Bronchial epithelial cell (primary cell): ENCODE measurements at regions not wholly inside any gene's neighbourhood (a gene's known extent, or its start where the extent isn't known, plus 50 kb on each side); places are given as distances from the start of the nearest gene placed in this dataset.

Experiments
- DNase-seq: peaks from one replicate; pipeline ENCODE4 v3.0.0-alpha.2; 2010; ENCODE audit warnings: low read depth
- FAIRE-seq: peaks from 2 replicates; lab custom pipeline; 2011; peaks lifted over from hg19 to GRCh38; lab: Jason Lieb, UNC
- H3K27me3 ChIP-seq: 2 replicates; pipeline ENCODE4 v1.5.1; 2011; ENCODE audit warnings: low read length; ENCODE audit not compliant: control insufficient read depth, insufficient read depth
- H3K36me3 ChIP-seq: 2 replicates; pipeline ENCODE4 v1.5.1; 2011; ENCODE audit warnings: low read length; ENCODE audit not compliant: control insufficient read depth, insufficient read depth
- H3K4me3 ChIP-seq: 2 replicates; pipeline ENCODE4 v1.5.1; 2011; ENCODE audit warnings: mild to moderate bottlenecking, low read depth, low read length, control low read depth
- CTCF ChIP-seq: IDR thresholded peaks from 2 replicates; pipeline ENCODE4 v1.5.1; 2011; ENCODE audit warnings: mild to moderate bottlenecking, moderate library complexity, low read length, control low read depth, inconsistent platforms; ENCODE audit not compliant: insufficient read depth, severe bottlenecking

DNA sequence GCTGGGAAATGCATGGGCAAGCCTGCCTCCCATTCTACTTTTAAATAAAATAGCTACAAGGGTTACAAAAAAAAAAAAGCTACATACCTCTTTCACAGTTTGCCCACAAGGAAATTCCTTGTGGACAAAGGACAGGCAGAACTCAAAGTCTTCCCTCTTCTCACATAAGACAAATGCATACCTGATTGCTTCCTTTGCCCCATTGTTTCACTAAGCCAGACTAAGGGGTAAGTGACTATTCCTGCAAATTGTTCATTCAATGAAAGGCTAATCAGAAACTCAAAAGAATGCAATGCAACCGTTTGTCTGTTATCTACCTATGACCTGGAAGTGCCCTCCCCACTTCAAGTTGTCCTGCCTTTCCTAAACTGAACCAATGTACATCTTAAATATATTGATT is 780.6 kb downstream of the FAM133A start:
- no peak for TF ChIP-seq CTCF
- DNase-seq = no peak
- no peak for FAIRE-seq
- no peak overlapping the region for H3K4me3 ChIP-seq
- H3K27me3 ChIP-seq = no peaks in the 10 kb centered on the region
- H3K36me3 ChIP-seq = no peaks in the 10 kb centered on the region

GRCh38 chrX:94455782-94456181 is 781.8 kb downstream of the FAM133A start:
- DNase-seq (no peak), FAIRE-seq (no peak)
- no peaks in the 10 kb centered on the region for H3K36me3 ChIP-seq
- no peak for TF ChIP-seq CTCF
- no peaks in the 10 kb centered on the region for H3K27me3 ChIP-seq
- no peak overlapping the region for H3K4me3 ChIP-seq

DNA sequence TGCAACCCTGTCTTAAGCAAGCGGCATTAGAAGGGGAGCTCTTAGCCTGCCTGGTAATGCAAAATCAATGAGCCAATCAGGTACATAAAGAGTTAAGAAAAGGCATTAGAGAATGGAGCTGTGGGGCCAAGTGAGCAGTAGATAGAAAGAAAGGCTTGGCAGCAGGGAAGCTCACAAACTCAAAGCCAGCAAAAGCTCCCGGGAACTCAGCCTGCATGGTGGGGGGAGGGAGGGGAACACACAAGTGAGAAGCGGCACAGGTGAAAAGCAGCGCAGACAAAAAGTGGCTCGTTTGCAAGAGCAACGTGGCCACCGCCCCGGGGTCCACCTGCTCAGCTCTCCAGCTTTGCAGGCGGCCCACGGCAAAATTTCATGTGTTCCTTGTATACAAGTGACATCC is 818.5 kb downstream of the FAM133A start:
- FAIRE-seq = no peak
- DNase-seq = no peak
- no peak for TF ChIP-seq CTCF
- H3K36me3 ChIP-seq = no peaks in the 10 kb centered on the region
- no peak overlapping the region for H3K4me3 ChIP-seq
- H3K27me3 ChIP-seq = no peaks in the 10 kb centered on the region

DNA sequence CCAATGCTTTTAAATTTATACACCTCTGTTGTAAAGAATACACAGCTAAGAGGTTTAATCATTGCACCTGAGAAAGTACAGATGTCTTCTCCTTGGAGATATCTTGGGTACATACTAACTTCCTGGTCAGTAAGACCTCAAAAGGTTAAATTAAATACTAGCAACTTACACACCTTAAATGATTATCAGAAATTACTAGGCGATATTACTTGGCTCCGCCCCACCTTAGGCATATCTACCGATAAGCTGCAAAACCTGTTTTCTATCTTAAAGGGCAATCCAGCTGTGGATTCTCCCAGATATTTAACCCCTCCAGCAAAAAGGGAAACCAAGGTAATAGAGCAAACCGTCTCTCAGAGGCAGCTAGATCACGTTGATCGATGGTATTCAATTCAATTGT is 819.4 kb downstream of the FAM133A start:
- H3K36me3 ChIP-seq = no peaks in the 10 kb centered on the region
- H3K4me3 ChIP-seq = no peak overlapping the region
- TF ChIP-seq CTCF = no peak
- DNase-seq (no peak), FAIRE-seq (no peak)
- H3K27me3 ChIP-seq = no peaks in the 10 kb centered on the region

GRCh38 chrX:94511564-94511963 is 837.6 kb downstream of the FAM133A start:
- no peak for DNase-seq
- H3K36me3 ChIP-seq = no peaks in the 10 kb centered on the region
- FAIRE-seq = no peak
- TF ChIP-seq CTCF = no peak
- H3K4me3 ChIP-seq = no peak overlapping the region
- no peaks in the 10 kb centered on the region for H3K27me3 ChIP-seq

DNA sequence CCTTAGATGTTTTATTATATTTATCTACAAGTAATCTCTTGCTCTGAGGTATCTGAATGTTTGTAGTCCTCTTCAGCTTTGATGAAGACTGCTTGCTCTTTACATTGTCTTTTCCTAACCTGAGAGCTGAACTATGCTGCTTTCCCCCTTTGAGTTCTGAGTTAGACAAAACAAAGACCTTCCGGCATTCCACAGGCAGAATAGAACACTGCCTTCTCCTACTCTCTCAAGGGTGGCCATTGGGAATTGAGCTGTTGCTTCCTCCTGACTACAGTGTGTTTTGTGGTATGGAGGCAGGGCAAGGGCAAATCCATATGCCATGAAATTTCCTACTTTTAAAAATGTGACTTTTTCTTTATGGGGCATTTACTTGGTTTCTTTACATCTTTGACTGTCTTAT is 841.0 kb downstream of the FAM133A start:
- H3K4me3 ChIP-seq = no peak overlapping the region
- DNase-seq = no peak
- H3K27me3 ChIP-seq = no peaks in the 10 kb centered on the region
- FAIRE-seq = no peak
- TF ChIP-seq CTCF = no peak
- no peaks in the 10 kb centered on the region for H3K36me3 ChIP-seq
